Ovary (tissue), 3 donors: ENCODE measurements at regions not wholly inside any gene's neighbourhood (a gene's known extent, or its start where the extent isn't known, plus 50 kb on each side); places are given as distances from the start of the nearest gene placed in this dataset.

ENCODE experiments used
- CTCF ChIP-seq, 3 donors: fragments of 450-650 bp in 2 of 3; fragments of 200-600 bp in 1 of 3; IDR thresholded peaks; one replicate each; pipeline versions ENCODE4 v1.5.1 to v1.8.0; 2016 to 2022; ENCODE audit warnings: antibody characterized with exemption in 3 of 3, mild to moderate bottlenecking in 1 of 3
- EP300 ChIP-seq: sonication (generic); formaldehyde crosslinking; IDR thresholded peaks from one replicate; pipeline ENCODE4 v1.6.1; 2017; ENCODE audit warnings: antibody characterized with exemption
- POLR2A ChIP-seq: fragments of 450-650 bp; IDR thresholded peaks from one replicate; pipeline ENCODE4 v1.6.1; 2017; ENCODE audit warnings: antibody characterized with exemption, mild to moderate bottlenecking, moderate library complexity
- donor health status: DM: no; HTN: no; CAD: no.

DNA sequence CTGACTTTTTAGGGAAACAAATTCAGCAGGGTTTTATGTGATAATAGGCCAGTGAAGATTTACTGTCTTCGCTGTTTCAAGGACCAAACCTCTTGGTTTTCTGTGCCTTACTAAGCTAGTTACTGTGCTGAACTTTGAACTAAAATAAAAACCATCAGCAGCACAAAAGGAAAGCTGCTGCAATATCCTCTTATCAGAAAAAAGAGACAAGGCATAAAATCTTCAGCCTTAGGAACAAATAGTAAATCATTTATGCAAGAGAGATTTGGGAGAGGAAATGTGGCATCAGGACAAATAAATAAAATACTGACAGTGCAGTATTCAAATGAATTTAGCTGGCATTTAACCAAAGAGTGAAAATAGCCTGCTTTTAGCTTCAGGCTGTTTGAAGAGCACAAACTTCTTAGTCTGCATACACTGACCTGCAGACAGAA, 64.1 kb upstream of the EHBP1 start:
- TF ChIP-seq POLR2A (no peak), CTCF (IDR thresholded peaks at IDR 0.05) (no peak), EP300 (no peak)
